LNCAP (cell line): ENCODE measurements at regions not wholly inside any gene's neighbourhood (a gene's known extent, or its start where the extent isn't known, plus 50 kb on each side); places are given as distances from the start of the nearest gene placed in this dataset.
A peak's percentile ranks its signal among the peaks of the same experiment; 100 is the strongest.

ENCODE experiments used
- TF ChIP-seq, protein P1 (sequence below): fragments of 450-650 bp; IDR thresholded peaks from 2 replicates; pipeline ENCODE4 v1.5.1; 2017; ENCODE audit warnings: mild to moderate bottlenecking

GRCh38 chr22:19630614-19631013, 83.7 kb upstream of the SEPTIN5 start:
- TF ChIP-seq, protein P1, sequence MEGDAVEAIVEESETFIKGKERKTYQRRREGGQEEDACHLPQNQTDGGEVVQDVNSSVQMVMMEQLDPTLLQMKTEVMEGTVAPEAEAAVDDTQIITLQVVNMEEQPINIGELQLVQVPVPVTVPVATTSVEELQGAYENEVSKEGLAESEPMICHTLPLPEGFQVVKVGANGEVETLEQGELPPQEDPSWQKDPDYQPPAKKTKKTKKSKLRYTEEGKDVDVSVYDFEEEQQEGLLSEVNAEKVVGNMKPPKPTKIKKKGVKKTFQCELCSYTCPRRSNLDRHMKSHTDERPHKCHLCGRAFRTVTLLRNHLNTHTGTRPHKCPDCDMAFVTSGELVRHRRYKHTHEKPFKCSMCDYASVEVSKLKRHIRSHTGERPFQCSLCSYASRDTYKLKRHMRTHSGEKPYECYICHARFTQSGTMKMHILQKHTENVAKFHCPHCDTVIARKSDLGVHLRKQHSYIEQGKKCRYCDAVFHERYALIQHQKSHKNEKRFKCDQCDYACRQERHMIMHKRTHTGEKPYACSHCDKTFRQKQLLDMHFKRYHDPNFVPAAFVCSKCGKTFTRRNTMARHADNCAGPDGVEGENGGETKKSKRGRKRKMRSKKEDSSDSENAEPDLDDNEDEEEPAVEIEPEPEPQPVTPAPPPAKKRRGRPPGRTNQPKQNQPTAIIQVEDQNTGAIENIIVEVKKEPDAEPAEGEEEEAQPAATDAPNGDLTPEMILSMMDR = no peak

DNA sequence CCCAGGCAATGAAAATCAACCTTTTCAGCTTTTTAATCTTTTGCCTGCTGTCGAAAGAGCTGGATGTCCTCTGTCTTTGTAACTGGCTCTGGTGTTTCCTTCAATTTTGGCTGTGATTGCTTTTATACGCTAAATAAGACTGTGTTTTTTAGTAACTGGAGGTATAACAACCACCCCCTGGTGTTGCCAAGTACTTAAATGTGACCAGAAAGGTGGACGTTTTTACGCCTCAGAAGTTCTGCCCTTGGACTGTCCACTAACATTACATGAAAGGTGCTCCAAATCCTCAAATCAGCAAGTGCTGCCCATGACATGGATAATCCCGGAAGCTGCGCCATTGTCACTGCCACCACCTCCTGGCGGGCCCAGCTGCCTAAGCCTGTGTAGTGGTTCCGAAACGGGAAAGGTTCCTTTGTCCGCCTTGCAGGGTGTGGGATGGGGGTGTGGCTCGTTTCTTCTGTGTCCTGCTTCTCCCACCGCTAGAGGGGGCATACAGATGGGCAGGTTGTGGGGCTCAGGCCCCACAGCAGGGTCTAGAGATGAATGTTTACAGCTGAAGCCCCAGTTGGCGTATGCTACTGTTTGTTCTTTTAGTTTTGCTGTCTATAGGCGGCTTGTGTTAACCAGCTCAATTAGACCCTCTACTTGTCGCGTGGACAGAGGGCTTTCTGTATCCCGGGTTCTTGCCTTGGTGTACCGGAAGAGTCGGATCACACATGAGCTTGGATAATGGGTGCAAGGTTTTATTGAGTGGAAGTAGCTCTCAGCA, 82.2 kb upstream of the SEPTIN5 start:
- TF ChIP-seq, protein P1 = peak; percentile 34; the same call in 1 of the 2 replicates

DNA sequence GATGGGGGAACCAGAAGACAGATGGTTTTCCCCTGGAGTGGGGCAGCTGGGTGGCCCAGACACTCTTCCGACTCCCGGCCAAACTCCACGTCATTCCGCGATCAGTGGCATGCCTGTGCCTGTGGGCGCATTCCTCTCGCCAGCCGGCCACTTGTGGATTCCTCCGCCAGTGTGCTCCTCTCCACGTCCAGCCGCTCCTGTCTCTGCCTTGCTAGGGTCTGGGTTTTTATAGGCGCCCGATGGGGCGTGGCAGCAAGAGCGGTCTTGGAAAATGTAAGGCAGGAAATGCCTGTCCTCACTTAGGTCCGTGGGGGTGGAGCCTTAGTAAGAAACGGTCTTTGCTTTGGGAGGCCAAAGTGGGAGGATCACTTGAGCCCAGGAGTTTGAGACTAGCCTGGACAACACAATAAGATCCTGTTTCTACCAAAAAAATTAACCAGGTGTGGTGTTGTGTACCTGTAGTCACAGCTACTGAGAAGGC, 81.6 kb upstream of the SEPTIN5 start:
- TF ChIP-seq, protein P1 = no peak

GRCh38 chr22:19634226-19634975, 79.9 kb upstream of the SEPTIN5 start:
- TF ChIP-seq, protein P1 = no peak

- TF ChIP-seq, protein P1 = no peak
Observed at GRCh38 chr22:19635644-19636043, 78.7 kb upstream of the SEPTIN5 start.

- TF ChIP-seq, protein P1 = no peak
Observed at GRCh38 chr22:19636696-19637407, 77.5 kb upstream of the SEPTIN5 start.

DNA sequence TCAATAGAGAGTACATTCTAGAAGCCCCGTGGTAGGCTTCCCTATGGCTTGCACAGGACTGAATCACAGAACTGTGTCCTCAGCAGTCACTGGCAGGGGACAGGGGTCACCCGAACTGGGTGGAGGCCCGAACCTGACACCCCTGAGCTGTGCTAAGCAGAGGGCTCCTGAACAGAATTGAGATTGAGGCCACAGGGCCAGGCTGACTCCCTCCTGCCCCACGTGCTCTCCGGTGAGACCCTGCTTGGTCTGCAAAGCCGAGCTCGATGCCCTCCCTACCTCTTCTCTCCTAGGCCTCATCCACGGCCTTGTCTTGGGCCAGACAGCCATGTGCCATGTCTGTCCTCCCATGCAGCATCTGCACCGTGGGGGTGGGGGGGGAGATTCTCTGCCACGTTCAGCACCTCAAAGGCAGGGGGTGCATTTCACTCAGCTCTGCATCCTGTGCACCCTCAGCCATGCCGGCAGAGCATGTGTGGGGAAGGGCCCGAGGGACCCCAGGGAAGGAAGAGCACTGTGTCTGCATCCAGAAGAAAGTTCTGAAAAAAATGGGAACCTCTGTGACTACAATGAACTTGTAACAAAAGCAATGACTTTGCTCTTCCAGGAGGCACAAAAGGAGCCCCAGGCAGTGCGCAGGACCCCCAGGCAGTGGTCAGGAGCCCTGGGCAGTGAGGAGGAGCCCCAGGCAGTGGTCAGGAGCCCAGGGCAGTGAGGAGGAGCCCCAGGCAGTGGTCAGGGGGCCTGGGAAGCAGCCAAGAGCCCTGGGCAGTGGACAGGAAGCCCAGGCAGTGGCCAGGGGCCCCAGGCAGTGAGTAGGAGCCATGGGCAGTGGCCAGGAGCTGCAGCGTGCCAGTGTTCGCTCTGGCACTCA, 76.7 kb upstream of the SEPTIN5 start:
- TF ChIP-seq, protein P1 = no peak
